Vagina (tissue), 2 donors: ENCODE measurements at regions not wholly inside any gene's neighbourhood (a gene's known extent, or its start where the extent isn't known, plus 50 kb on each side); places are given as distances from the start of the nearest gene placed in this dataset.

Experiments
- CTCF ChIP-seq, 3 experiments: fragments of 450-650 bp in 2 of 3; fragments of 200-600 bp in 1 of 3; sonication (generic) in 1 of 3; IDR thresholded peaks; one replicate each; pipeline ENCODE4 v1.5.1; 2017 to 2019; ENCODE audit warnings: antibody characterized with exemption in 3 of 3, mild to moderate bottlenecking in 2 of 3, moderate library complexity in 2 of 3
- POLR2A ChIP-seq, 2 donors: fragments of 450-650 bp; IDR thresholded peaks; one replicate each; pipeline ENCODE4 v1.6.1; 2017; ENCODE audit warnings: antibody characterized with exemption in 2 of 2, mild to moderate bottlenecking in 2 of 2, moderate library complexity in 2 of 2
- POLR2AphosphoS5 ChIP-seq, 2 donors: sonication (generic); formaldehyde crosslinking; IDR thresholded peaks; one replicate each; pipeline ENCODE4 v1.9.0; 2017; ENCODE audit warnings: antibody characterized with exemption in 2 of 2, mild to moderate bottlenecking in 2 of 2, low read depth in 1 of 2; ENCODE audit not compliant: insufficient read depth in 1 of 2

- TF ChIP-seq CTCF (IDR thresholded peaks at IDR 0.05) (no peak), POLR2AphosphoS5 (IDR thresholded peaks at IDR 0.05; ENCODE audit: insufficient read depth in 1 of 2, low read depth in 1 of 2) (no peak), POLR2A (IDR thresholded peaks at IDR 0.05) (no peak)
Observed at GRCh38 chr7:53658951-53659350, 623.5 kb downstream of the POM121L12 start.
